Mesodermal cell (in vitro differentiated cells): ENCODE measurements at regions not wholly inside any gene's neighbourhood (a gene's known extent, or its start where the extent isn't known, plus 50 kb on each side); places are given as distances from the start of the nearest gene placed in this dataset.
"Not testable (repeated sequence)": the region's sequence is repeated elsewhere in the genome, so short reads cannot be mapped to it uniquely, and the experiment has no call there.

Source experiments
- H3K27ac ChIP-seq: 2 replicates; pipeline ENCODE4 v1.7.0; 2013; ENCODE audit warnings: mild to moderate bottlenecking, low read depth, low read length, moderate library complexity; ENCODE audit not compliant: severe bottlenecking
- H3K36me3 ChIP-seq: 2 replicates; pipeline ENCODE4 v1.7.1; 2013; ENCODE audit warnings: mild to moderate bottlenecking, low read length, moderate library complexity; ENCODE audit not compliant: control insufficient read depth, insufficient read depth
- H3K4me1 ChIP-seq: one replicate; pipeline ENCODE4 v1.7.1; 2013; ENCODE audit warnings: mild to moderate bottlenecking, low read length; ENCODE audit not compliant: insufficient read depth, control insufficient read depth, poor library complexity, severe bottlenecking
- H3K4me3 ChIP-seq: 2 replicates; pipeline ENCODE4 v1.7.0; 2013; ENCODE audit warnings: low read length, control low read depth, mild to moderate bottlenecking; ENCODE audit not compliant: insufficient read depth, poor library complexity, severe bottlenecking; ENCODE audit errors: extremely low read depth
- H3K9me3 ChIP-seq: 2 replicates; pipeline ENCODE4 v1.7.1; 2013; ENCODE audit warnings: mild to moderate bottlenecking, low read length, moderate library complexity; ENCODE audit not compliant: control insufficient read depth
- WGBS, 2 experiments: methylation state at CpG; one replicate each; pipeline ENCODE4 v1.1.5; 2013; ENCODE audit warnings: missing lambda C conversion rate in 2 of 2; ENCODE audit not compliant: insufficient coverage in 2 of 2; 5-methylcytosine and 5-hydroxymethylcytosine counted together

DNA sequence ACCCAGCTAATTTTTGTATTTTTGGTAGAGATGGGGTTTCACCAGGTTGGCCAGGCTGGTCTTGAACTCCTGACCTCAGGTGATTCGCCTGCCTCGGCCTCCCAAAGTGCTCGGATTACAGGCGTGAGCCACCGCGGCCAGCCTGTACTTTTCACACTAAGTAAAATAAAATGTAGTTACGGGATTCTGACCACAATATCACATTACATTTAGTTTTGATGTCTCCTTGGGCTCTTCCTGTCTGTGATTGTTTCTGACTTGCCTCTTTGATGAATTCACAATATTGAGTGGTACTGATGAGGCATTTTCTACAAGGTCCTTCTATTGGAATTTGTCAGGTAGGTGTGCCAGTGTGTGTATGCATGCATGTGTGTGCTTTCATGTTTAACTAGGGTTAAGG is 658.6 kb upstream of the TMEM132C start:
- not testable (repeated sequence) for H3K36me3 ChIP-seq, H3K9me3 ChIP-seq, H3K4me3 ChIP-seq, H3K27ac ChIP-seq, H3K4me1 ChIP-seq
- WGBS, 2 experiments: 80% methylated on average over 5 of the region's 7 CpGs; no CpG with 5 or more reads in 1 of the 2 experiments

GRCh38 chr12:127613056-127613455 is 653.9 kb upstream of the TMEM132C start:
- H3K4me3 ChIP-seq: no peak overlapping the region
- peaks cover 5% of the 10 kb centered on the region for H3K4me1 ChIP-seq
- H3K36me3 ChIP-seq: no peaks in the 10 kb centered on the region
- no peaks in the 10 kb centered on the region for H3K9me3 ChIP-seq
- no peak overlapping the region for H3K27ac ChIP-seq
- WGBS, 2 experiments: 87 to 92% methylated on average over 5 of the region's 5 CpGs

GRCh38 chr12:127619869-127620734 is 646.9 kb upstream of the TMEM132C start:
- Histone ChIP-seq H3K27ac (no peak overlapping the region), H3K4me3 (no peak overlapping the region), H3K9me3 (no peaks in the 10 kb centered on the region), H3K4me1 (no peaks in the 10 kb centered on the region), H3K36me3 (no peaks in the 10 kb centered on the region)
- WGBS, 2 experiments: 37 to 49% methylated on average over 2 to 3 of the region's 10 CpGs

- Histone ChIP-seq H3K27ac (no peak overlapping the region), H3K4me1 (no peaks in the 10 kb centered on the region), H3K36me3 (no peaks in the 10 kb centered on the region), H3K4me3 (no peak overlapping the region), H3K9me3 (no peaks in the 10 kb centered on the region)
- 67 to 75% methylated on average over 1 of the region's 2 CpGs for WGBS, 2 experiments
Observed at GRCh38 chr12:127620735-127621355, 646.1 kb upstream of the TMEM132C start.

- Histone ChIP-seq H3K4me3 (no peak overlapping the region), H3K36me3 (no peaks in the 10 kb centered on the region), H3K9me3 (no peaks in the 10 kb centered on the region), H3K27ac (no peak overlapping the region), H3K4me1 (no peaks in the 10 kb centered on the region)
- 75 to 76% methylated on average over 8 to 9 of the region's 9 CpGs for WGBS, 2 experiments
Observed at GRCh38 chr12:127621366-127621765, 645.6 kb upstream of the TMEM132C start.

DNA sequence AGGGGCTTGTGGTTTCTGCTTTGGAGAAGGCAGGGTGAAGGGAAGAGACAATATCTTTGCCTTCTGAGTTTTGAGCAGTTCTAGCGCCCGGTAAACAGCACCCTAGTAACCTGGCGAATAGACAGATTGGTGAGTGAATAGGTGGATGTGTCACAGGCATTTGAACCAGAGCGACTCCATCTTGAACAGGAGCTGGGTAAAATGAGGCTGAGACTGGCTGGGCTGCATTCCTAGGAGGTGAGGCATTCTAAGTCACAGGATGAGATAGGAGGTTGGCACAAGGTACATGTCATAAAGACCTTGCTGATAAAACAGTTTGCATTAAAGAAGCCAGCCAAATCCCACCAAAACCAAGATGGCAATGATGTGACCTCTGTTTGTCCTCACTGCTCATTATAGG is 643.6 kb upstream of the TMEM132C start:
- Histone ChIP-seq H3K4me3 (no peak overlapping the region), H3K27ac (no peak overlapping the region), H3K4me1 (no peaks in the 10 kb centered on the region), H3K36me3 (no peaks in the 10 kb centered on the region), H3K9me3 (no peaks in the 10 kb centered on the region)
- WGBS, 2 experiments: 84 to 100% methylated on average over 4 of the region's 4 CpGs

DNA sequence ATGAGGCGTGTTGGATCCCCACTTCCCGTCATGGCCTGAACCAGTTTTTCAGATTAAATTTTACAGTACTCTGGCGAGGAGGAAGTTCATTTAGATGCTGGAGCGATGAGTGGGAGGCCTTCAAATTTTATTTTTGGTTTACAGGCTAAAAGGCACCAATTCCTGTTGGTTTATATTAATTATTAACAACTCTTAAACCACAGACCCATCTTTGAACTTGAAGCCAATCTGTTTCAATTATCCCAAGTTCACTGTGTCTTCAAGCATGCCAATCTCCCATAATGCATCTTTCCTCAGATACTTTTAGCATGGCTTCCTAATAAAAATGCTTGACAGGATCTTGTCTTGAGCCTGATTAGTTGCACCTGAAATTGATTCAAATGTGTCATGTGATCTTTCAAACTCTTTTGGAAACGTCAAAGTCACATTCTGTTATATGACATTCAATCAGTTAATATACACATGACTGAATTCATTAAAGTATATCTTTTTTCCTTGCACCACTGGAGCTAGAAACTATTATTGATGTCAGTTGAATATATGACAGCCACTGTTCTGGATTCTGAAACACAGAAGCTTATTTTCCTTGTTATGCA is 641.7 kb upstream of the TMEM132C start:
- no peaks in the 10 kb centered on the region for H3K9me3 ChIP-seq
- H3K36me3 ChIP-seq: no peaks in the 10 kb centered on the region
- H3K4me1 ChIP-seq: peaks cover 4% of the 10 kb centered on the region
- H3K4me3 ChIP-seq: no peak overlapping the region
- no peak overlapping the region for H3K27ac ChIP-seq
- 92% methylated on average over 2 of the region's 5 CpGs; no CpG with 5 or more reads in 1 of the 2 experiments for WGBS, 2 experiments

DNA sequence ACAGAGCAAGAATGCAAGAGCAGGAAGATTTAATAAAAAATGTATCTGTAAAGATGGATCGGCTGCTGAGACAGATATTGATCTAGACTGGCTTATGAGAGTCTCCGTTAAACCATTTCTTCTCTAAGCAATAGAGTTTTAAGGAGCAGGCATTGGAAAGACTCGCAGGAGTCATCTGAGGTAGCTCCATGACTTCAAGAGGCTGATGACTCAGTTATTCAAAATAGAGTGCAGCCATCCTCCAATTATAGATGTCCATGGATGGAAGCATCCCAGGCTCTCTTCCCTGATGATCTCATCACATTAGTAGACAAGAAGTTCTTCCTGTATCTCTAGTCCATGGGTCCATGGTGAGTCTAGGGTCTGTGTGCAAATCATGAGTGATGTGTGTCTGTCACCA is 638.3 kb upstream of the TMEM132C start:
- Histone ChIP-seq H3K36me3 (no peaks in the 10 kb centered on the region), H3K9me3 (no peaks in the 10 kb centered on the region), H3K4me3 (no peak overlapping the region), H3K4me1 (peaks cover 4% of the 10 kb centered on the region), H3K27ac (no peak overlapping the region)
- 100% methylated on average over 2 to 3 of the region's 3 CpGs for WGBS, 2 experiments

DNA sequence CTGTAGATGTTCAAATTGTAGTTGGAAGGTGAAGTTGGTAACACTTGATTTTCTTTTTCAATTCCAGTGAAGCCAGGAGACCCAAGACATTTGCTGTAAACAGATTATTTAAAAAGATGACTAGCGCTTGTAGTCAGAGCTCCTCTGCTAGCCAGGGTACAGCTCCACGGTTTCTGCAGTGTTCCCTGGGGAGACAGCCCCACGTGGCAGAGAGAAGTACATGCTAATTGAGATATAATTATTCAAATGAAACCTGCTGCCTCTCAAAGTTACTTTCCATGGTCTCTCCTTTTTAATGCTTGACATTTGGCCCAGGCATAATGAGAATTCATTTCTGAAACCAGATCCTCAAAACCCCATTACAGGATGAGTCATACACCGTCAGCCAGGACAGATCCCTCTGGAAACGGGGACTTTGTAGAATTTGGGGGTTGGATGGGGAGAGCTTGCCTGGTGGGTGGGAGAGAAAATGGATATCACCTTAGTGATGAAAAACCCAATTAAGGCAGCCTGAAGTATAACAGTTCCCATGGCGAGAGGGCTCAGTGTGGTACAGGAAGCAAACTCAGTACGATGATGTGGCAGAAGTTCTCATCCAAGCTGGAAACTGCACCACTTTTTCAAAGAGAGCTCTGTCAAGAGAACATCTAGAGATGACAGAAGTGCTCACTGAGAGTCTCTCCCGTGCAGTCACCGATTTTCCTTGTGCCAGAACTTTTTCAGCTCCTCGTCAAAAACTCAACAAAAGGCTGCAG is 637.7 kb upstream of the TMEM132C start:
- WGBS, 2 experiments: 81 to 87% methylated on average over 5 to 6 of the region's 10 CpGs
- Histone ChIP-seq H3K36me3 (no peaks in the 10 kb centered on the region), H3K9me3 (no peaks in the 10 kb centered on the region), H3K4me1 (peaks cover 4% of the 10 kb centered on the region), H3K27ac (no peak overlapping the region), H3K4me3 (no peak overlapping the region)

- H3K4me1 ChIP-seq: peaks cover 4% of the 10 kb centered on the region
- H3K9me3 ChIP-seq: no peaks in the 10 kb centered on the region
- H3K27ac ChIP-seq: no peak overlapping the region
- 88 to 92% methylated on average over 9 of the region's 11 CpGs for WGBS, 2 experiments
- no peak overlapping the region for H3K4me3 ChIP-seq
- H3K36me3 ChIP-seq: no peaks in the 10 kb centered on the region
Observed at GRCh38 chr12:127632461-127632860, 634.5 kb upstream of the TMEM132C start.
